Limb (tissue), 2 donors: ENCODE measurements at regions not wholly inside any gene's neighbourhood (a gene's known extent, or its start where the extent isn't known, plus 50 kb on each side); places are given as distances from the start of the nearest gene placed in this dataset.
A peak's percentile ranks its signal among the peaks of the same experiment; 100 is the strongest.
"Not testable (repeated sequence)": the region's sequence is repeated elsewhere in the genome, so short reads cannot be mapped to it uniquely, and the experiment has no call there.

ENCODE experiments used
- DNase-seq, 2 donors: peaks; one replicate each; pipeline ENCODE4 v3.0.0-alpha.2; 2016; ENCODE audit errors: extremely low spot score in 2 of 2

DNA sequence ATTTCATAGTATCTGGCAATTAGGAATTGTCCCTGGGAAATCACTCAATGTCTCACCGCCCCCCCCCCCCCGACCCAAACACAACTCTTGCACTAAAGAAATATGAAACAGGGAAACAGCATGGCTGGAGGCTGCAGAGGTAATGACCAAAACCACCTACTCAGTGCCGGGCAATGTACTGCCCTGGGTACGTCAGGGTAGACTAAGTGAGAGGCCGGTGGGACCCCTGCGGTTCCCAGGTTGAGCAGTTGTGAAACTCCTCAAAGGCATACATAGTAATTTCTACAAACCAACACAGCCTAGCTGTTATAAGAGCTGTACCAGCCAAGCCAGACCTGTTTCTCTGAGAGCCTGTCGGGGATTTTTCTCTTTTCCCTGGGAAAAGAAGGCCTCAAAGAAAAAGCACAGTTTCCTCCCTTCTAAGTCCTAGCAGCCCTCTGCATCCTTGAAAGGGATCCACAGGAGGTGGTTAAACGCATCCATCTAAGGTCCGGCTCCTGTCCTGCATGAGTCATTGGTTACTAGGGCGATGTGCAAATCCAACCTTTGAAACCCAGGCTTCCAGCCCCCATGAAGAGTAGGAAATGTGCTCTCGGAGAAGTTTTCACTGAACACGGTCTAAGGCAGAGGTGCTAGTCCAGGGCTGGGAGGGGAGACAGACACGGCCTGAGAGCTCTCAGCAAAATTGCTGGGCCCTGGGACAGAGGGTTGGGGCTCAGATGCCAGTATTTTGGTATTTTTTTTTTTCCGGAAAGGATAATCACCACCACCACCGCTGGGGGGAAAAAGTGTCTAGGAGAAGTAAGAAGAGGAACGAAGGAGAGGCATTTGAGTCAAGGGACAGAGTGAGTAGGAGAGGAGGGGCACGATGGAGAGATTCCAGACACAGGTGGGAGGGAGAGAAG is 172.8 kb downstream of the ATP6V0E2 start:
- DNase-seq: not testable (repeated sequence)

DNA sequence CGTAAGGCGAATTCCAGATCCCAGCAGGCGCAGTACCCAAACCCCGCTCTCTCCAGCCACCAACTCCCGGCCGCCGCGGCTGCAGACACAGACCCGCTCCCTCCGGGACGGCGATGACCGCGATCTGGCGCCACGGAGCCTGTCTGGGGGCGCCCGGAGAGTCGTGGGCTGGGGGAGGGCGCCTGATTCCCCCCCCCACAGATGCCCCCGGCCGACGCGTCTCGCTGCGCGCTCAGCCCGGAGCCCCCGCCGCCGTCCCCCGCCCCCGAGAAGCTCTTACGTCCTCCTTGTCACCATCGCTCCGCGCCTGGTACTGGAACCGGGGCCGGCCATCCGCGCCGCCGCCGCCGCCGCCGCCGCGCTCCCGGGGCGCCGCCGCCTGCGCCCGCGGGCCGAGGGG is 173.6 kb downstream of the ATP6V0E2 start:
- DNase-seq: peak in 1 of 2 donors; percentile 50

DNA sequence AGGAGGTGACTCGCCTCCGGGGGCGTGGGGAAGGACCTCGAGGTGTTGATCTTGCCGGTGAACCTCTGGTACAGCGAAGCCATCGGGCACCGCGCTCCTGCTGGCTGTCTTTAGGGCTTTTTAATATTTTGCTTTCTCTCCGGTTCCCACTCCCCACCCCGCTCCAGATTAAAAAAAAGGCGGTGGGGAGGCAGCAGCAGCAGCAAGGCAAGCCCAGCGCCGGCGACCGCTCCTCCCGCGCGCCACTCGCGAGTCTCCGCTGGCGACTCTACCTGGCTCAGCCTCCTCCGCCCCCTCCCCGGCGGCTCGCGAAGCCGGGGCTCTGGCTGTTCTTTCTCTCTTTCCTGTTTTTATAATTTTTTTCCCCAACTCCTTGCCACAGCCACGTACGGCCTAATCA is 174.0 kb downstream of the ATP6V0E2 start:
- peak in 1 of 2 donors; percentile 53 for DNase-seq

DNA sequence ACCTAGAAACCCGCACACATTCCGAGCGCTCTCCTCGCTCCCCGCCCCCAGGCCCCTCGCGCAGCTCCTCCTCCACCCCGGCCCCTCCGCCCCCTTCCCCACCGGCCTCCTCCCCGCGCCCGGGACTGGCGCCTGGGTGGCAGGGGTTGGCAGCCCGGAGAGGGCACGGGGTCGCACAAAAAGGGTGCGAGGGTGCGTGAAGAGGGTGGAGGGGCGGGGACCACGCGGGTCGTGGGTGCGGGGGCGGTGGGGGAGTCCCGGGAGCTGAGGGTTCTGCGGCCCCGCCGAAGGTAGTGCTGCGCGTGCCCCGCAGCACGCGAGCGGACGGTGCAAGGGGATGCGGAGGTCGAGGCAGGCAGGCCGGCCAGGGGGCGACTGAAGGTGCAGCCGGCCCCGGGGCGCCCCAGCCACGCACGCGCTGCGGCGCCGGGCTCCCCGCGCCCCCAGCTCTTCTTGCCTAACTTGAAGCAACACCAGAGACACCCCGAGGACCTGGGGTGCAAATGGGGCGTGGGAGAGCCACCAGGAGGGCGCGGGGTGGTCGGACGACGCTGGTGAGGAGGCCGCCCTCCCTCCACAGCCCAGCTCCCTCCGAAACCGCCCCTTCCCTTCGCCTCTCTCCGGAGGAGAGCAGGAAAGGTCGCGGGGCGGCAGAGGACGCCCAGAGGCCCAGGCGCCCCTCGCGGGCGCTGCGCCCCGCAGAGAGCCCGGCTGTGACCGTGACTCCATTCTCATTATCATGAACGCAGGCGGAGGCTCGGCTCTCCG is 174.7 kb downstream of the ATP6V0E2 start:
- DNase-seq: peak in 1 of 2 donors; percentile 50

DNA sequence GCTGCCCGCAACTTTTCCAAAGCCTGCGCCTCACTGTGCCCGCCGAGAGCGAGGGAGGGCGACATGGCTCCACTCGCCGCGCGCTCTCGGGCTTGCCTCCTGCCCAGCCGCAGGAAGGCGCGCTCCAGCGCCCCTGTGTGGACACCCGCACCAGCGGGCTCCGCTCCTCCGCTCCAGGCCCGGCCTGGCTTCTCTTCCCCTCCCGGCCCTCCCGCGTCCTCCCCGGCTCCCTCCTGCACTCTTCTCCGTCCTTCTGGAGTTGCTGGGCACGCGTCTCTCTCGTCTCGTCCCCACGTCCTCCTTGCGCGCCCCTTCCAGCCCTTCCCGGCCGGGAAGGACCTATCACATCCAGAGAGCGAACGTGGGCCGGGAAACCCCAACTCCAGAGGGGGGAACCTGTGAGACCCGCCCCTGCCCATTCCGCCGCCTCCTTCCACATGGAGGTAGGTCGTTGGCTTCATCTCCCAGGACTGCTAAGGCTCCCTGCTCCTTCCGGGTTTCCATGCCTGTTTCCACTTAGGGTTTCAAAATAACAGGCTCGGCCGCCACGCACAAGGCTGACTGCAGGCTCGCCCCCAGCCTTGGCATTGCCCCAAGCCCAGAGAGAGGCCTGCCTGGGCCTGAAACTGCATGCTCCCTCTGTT is 175.4 kb downstream of the ATP6V0E2 start:
- peak; percentile 2 to 69 for DNase-seq

DNA sequence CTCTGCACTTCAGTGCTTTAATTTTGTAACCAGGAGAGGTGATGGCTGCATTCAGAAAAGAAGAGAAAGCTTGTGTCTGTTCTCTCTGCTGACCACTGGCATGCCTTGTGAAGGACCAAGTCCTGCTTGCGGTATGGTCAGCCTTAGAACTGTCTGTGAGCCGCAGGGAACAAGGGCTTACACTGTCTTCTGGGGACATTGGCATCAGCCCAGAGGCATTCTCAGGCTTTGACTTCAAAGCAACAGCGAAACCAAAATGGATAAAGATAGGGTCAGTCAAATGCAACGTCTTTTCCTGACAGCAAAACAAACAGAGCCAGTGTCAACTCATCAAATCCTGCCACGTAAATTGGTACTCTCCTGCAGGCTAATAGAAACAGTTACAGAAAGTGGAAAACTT is 179.6 kb downstream of the ATP6V0E2 start:
- DNase-seq: not testable (repeated sequence)

DNA sequence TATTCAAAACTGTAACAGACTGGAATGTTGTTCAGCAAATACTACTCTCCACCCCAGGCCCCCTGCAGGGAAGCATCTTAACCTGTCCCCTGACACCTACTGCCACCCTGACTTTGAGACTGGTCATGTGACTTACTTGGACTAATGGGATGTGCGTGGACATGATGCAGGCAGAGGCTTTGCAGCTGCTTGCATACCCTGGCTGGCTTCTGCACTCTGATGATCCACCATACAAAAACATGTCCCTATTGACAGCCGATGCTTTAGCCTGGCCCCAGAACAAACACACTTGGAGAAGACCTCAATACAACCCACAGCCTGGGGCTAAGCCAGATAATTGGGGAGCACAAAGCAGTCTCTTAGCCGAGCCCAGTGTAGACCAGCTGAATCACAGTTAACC is 180.5 kb downstream of the ATP6V0E2 start:
- not testable (repeated sequence) for DNase-seq

DNA sequence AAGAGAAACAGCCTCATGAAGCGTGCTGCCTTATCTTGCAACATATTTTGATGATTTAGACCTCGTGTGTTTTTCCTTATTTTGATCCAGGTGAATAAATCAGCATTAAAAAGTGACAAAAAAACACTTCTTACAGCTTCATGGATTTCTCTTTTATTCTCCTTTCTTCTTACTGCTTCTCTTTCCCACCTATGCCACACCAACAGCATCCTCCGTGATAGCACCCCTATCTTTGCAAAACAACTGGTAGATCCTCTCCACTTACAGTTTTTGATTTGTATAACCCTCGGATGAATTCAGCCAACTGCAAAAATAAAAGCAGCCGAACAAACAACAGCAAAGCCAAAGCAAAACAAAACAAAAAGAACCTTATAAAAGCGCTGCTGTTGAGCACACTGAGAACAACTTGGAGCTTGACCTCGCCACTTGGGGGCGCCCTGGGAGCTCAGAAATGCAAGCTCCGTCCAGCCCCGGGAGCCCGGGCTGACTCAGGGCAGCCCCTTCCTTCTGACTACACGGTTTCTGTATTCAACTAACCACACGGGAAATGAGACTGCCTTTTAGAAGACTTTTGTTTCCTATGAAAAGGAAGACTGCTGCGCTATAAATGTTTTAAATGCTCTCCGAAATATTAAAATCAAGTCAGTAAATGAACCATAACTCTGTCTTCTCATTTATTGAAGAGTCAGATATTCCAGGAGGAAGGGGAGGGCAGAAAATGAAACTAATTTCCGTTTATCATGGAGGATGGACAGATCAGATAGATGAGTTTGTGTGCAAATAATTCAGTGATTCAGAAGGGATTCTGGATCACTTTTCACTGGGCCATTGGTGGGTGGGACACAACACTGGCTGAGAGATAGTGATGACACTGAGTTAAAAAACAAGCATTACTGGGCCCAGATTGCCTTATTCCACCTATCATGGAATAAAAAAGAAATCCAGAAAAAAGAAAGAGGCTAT is 186.8 kb downstream of the ATP6V0E2 start:
- DNase-seq: not testable (repeated sequence)

DNA sequence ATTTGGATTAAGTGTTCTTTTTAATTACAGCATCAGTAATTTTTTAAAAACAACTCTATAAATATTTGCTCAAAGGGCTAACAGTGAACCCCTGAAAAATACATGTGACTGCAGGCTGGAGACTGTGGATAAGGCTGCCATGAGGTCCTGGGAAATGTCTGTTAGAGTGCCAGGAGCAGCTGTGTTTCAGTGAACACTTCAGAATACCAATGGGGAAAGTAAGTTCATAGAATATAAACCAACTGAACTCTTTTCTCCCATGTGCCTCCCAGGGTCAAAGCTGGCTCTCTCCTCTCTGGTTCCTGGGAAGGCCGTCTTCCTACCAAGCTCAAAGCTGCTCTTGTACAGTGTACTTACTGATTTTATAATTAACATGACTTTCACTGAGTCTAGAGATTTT is 189.4 kb downstream of the ATP6V0E2 start:
- not testable (repeated sequence) for DNase-seq

DNA sequence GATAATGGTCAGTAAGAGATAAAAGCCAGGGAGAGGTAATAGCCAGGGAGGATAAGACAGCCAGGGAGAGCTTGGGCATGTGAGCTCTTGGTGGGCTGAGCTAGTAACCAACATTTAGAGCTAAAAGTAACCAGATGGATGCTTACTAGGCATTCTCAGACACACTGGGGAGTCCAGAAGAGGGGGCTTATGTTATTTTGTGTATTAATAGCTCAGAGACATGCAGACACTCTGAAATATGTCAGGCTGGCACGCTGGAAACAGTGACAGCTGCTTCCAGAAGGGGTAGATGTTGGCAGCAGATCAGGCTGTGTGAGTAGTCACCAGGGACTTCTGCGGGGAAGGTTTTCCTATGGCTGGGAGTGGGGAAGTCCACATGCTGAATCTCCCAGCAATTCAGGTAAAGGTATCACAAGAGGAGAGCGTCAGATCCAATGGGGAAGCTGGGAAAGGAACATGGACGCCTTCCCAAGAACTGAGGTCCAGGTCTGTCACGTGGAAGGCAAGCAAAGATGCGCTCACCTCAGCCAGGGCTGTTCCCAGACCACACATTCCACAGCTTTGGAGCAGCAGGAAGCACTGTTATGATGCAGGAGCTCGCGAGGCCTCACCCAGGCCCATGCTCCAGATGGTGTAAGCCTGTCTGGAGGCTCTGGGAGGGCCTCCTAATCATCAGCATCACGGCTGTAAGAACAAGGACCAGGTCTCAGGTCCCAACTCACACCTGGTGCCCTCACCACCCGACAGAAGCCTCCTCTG is 196.0 kb downstream of the ATP6V0E2 start:
- peak in 1 of 2 donors; percentile 9 for DNase-seq

DNA sequence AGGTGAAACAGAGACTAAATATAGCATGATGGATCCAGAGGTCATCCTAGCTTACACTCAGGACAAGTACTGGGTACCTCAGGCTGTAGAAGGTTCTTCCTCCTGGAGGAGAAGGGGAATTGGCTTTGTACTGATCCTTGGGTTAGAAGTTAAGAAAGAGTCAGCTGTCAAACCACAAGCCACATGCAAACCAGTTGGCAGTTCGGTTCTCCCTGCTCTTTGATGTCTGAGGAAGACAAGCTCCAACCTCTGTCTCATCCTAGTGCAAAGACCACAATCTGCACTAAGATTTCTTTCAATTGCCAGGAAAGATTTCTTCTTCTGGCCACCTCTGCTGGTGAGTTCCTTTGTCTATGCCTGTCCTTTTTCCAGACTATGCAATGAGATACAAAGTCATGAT is 203.8 kb downstream of the ATP6V0E2 start:
- not testable (repeated sequence) for DNase-seq

DNA sequence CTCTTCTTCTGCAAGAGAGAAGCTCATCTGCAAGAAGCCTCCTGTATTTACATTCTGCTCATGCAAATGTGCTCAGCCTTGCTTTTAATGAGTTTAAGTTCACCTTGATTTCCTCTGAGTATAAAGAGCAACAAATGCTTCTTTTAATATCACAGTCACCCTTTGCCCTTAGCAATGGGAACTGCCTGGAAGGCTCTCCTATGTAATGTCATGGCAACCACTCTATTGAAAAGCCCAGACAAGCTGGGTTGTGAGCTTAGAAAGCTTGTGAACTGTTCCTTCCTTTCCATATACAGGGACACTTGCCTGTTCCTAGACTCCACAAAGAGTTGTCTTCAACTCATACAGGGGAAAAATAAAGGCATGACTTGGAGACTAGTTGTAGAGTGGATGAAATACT is 208.1 kb downstream of the ATP6V0E2 start:
- not testable (repeated sequence) for DNase-seq

DNA sequence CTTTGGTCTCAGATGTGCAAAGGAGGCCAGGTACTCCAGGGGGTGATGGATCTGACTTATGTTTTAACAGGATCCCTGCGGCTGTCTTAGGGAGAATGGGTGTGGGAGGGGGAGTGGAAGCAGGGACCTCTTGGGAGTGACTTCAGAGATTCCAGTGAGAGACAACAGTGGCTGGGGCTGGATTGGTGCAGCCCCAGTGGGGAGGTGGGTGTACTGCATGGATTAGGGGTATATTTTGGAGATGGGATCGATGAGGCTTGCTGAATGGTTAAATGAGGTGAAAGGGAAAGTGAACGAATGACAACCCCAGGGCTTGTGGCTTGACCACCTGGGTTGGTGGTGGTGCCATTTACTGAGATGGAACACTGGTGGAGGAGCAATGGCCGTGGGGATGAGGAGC is 211.0 kb downstream of the ATP6V0E2 start:
- DNase-seq: not testable (repeated sequence)

DNA sequence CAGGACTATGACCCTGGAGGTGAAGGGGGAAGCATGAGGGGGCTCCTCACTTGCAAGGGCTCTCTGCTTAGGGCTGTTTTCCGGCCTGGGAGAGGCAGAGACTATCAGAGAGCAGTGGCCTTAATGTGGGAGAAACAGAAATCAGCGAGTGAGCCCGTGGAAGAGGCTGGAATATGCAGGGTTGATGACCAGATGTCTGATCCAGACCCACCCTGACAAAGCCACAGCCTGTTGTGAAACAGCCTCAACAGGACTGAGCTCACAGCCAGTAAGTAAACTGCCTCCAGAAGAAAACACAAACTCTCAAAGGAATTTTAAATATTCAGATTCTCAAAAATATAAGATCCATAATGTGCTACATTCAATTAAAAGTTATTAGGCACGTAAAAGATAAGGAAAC is 213.7 kb downstream of the ATP6V0E2 start:
- DNase-seq: not testable (repeated sequence)

DNA sequence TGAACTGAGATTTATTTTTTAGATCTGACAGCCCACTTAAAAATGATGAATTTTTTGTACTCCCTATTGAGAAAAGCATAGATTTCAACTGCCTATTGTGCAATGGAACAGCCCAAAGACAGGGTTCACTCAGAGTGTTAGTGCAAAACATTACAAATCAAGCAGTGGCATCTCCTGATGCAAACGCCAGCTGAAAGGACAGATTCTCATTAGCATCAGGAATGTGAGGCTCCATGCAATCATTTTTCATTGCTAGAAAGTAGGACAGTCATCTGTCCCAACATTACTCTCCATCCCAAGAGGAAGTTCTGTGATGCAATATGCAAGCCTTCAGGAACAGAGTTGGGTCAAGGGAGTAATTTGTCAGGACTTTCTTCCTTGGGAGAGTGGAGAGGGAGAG is 215.4 kb downstream of the ATP6V0E2 start:
- DNase-seq: not testable (repeated sequence)

DNA sequence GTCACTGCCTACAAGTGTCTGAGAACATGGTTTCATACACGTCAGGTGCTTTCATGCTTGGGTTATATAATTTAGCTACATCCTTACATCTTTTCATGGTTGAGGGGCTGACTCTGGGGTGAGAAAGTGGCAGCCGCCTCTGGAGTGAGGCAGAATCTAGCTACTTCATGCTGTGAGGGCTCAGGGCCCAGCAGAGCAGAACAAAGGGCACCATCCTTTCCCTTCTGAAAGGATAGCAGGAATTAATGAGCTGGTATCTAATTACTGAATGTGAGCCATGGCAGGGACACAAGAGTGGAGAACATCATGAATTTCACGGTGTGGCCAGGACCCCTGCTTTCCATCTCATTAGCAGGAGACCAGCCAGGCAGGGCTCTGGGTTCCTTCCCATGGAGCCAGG is 217.0 kb downstream of the ATP6V0E2 start:
- DNase-seq: not testable (repeated sequence)

DNA sequence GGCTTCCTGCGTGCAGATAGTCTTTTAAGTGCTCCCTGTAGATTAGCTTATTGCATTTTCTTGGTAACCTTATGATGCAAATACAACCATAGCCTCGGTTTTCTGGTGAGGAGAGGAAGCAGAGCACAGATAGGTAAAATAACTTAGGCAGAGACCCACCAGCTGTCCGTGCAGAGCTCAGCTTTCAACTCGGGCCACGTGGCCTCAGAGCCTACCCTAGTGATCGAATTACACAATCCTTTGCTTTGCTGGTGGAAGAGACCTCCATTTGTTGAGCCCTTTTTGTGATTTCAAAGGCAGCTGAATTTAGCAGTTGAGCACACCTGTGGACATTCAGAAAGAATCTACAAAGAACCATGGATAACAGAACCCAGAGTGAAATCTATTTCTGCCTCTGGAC is 220.1 kb downstream of the ATP6V0E2 start:
- not testable (repeated sequence) for DNase-seq

DNA sequence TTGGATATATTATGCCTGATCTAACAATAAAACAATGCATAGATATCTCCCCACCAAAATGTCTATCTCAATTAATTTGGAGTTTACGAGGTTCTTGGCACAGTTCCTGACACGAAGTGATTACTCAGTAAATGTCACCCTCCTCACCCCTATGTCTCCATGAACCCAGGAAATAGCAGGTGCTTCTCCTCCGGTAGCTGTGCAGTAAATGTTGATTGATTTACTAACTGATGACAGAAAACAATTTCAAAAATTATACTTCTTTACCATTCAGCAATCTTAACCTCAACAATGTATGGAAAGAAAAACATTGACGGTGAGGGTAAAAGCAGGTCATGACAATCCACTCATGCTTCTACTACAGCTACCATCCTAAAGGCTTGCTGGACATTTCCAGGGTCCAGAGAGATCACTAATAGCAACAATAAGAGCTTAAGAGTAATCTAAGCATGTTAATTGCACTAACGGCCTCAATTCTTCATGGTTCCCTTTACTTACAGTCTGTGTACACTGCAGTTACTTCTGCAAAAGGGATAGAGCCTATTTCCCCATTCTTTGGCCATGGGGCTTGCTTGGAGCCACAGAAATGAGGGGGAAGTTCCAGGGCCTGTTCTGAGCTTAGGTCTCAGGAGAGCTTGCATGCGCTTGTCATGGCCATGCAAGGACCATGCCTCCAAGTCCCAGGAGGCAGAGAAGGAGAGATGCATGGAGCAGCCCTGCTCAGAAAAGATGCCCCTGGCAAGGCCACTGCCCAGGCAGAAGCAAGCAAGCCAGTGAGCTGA is 222.6 kb downstream of the ATP6V0E2 start:
- DNase-seq: not testable (repeated sequence)

DNA sequence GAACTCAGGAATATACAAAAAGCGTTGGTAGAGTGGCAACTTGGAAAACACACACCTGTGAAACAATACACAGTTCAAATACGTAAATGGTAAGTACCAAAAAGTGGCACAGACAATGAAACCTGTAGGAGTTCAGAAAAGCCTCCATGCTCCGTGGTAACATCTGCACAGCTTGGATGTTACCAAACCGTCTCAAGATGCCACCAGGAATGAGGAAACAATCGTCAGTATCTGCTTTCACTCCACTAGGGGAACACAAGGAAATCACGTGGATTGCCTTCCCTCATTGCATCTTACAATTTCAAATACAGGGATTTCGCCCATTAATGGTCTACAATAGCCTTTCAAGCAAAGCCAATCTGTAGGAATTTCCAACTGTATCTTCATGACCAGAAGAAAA is 224.6 kb upstream of the LRRC61 start:
- not testable (repeated sequence) for DNase-seq
